SH-SY5Y (cell line): ENCODE measurements at regions not wholly inside any gene's neighbourhood (a gene's known extent, or its start where the extent isn't known, plus 50 kb on each side); places are given as distances from the start of the nearest gene placed in this dataset.

Source experiments
- GATA2 ChIP-seq: IDR thresholded peaks from 2 replicates; pipeline ENCODE4 v1.6.1; 2011; ENCODE audit warnings: mild to moderate bottlenecking, low read depth, low read length
- GATA3 ChIP-seq: IDR thresholded peaks from 2 replicates; pipeline ENCODE4 v1.6.1; 2011; ENCODE audit warnings: low read depth, mild to moderate bottlenecking, low read length, moderate library complexity

- TF ChIP-seq GATA2, result peak; percentile 86
- peak; percentile 35; the same call in 1 of the 2 replicates for TF ChIP-seq GATA3
Measured at GRCh38 chr1:239870194-239870593, 221.5 kb upstream of the FMN2 start.
